Breast epithelium (tissue), 3 donors: ENCODE measurements at regions not wholly inside any gene's neighbourhood (a gene's known extent, or its start where the extent isn't known, plus 50 kb on each side); places are given as distances from the start of the nearest gene placed in this dataset.

Source experiments
- CTCF ChIP-seq, 3 donors: fragments of 450-650 bp; IDR thresholded peaks; one replicate each; pipeline ENCODE4 v1.5.1; 2016 to 2017; ENCODE audit warnings: antibody characterized with exemption in 3 of 3, mild to moderate bottlenecking in 3 of 3, moderate library complexity in 3 of 3
- POLR2A ChIP-seq: fragments of 450-650 bp; IDR thresholded peaks from one replicate; pipeline ENCODE4 v1.6.1; 2016; ENCODE audit warnings: antibody characterized with exemption, mild to moderate bottlenecking, moderate library complexity

- TF ChIP-seq CTCF (IDR thresholded peaks at IDR 0.05) (no peak), POLR2A (no peak)
Observed at GRCh38 chr12:105502426-105502930, 172.0 kb downstream of the C12orf75 start.
